HG03432 (cell line): ENCODE measurements at regions not wholly inside any gene's neighbourhood (a gene's known extent, or its start where the extent isn't known, plus 50 kb on each side); places are given as distances from the start of the nearest gene placed in this dataset.
"Not testable (repeated sequence)": the region's sequence is repeated elsewhere in the genome, so short reads cannot be mapped to it uniquely, and the experiment has no call there.

Experiments used
- ATAC-seq: cut with Tn5 transposase; IDR thresholded peaks from one replicate; pipeline ENCODE4 v1.9.1; 2021; ENCODE audit warnings: mild to moderate bottlenecking, moderate library complexity; ENCODE audit not compliant: unreplicated experiment

DNA sequence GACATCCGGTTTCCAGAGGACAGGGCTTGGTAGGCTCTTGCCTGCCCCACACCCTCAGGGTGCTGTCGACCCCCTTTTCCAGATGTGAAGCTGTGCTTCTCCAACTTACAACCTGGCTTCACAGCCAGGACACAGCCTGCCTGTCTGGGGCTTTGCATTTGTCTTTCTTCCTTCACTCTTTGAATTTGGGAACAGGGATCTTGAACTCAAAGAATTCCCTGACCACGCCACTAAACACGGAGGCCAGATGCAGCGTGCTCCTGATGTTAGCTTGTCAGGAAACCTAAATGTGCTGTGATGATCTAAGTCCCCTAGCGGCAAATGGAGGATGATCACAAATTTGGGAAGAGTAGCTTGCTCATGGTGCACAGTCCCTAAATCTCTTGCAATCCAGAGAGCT is 244.8 kb upstream of the RGMA start:
- ATAC-seq: no peak

DNA sequence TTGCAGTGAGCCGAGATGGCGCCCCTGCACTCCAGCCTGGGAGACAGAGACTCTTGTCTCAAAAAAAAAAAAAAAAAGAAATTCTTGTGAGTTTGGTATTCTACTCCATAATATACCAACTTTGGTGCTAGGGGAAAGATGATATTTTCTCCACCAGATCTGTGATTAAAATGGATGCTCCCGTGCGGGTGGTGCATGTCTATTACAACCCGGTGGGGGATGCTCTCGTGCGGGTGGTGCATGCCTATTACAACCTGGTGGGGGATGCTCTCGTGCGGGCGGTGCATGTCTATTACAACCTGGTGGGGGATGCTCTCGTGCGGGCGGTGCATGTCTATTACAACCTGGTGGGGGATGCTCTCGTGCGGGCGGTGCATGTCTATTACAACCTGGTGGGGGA is 244.1 kb upstream of the RGMA start:
- not testable (repeated sequence) for ATAC-seq

DNA sequence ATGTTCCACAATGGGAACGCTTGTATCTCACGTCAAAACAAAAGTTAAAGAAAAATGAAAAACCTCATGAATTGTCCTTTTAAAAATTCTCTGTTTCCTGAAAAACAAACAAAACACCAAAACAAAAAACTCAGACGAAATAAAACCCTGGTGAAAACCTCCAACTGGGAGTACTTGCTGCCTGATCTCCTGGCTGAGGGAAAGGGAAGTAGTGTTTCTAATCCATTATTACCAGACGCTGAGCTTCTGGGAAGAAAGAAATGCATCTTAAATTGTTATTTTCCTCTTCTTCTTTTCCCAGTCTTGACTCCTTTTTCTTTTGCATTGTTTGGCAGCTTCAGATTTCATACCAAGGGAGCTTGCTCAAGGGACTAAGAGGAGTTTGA is 243.2 kb upstream of the RGMA start:
- ATAC-seq: no peak

DNA sequence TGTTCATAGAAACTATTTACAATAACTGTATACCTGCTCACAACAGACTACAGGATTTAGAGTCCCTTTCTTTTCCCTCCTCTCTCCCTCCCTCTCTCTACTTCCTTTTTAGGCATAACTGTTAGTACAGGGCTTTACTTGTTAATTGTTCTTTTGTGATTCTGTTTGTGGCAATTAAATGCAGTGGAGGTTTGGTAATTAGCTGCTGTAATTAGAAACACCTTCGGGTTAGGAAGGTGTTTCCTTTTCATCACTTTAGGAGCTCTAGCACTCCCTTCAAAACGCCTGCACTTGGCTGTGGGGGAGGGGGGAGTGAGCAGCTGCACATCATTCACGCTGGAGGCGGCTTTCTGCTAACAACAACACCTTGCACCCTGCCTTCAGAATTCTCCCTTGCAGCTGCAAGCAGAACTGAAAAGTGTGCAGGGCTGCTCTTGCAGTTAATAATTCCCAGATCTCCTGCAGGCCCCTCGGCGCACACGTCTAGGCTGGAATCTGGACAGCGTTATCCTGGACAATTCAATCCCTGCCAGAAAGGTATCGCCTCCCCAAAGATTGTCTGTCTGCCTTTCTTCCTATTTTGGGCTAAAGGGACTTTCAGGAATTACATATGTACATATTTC is 242.6 kb upstream of the RGMA start:
- no peak for ATAC-seq

DNA sequence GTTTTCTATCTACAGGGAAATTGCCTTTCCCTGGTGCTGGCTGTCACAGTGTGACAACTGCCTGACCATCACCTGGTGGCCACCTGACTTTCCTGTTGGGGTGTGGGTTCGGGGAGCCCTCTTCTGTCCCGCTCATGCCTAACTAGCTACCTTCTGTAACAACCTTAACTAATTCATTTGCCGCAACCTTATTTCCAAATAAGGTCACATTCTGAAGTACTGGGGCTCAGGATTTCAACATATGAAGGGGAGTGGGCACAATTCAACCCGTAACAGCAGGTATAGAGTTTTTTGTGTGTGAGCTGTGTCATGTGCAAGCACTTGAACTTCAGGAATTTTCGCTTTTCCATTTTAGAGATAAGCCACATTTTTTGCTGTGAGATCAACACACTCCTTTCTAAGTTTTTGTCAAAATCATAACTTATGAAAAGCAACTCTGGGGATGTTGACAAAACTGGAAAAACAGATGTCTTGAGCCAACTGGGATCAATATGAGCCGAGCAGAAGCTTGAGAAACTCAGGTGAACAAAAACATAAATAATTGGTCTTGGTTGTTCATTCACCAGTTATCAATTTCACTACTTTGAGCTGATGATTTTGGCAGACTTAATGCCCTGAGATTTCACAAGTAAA is 242.0 kb upstream of the RGMA start:
- ATAC-seq: no peak

DNA sequence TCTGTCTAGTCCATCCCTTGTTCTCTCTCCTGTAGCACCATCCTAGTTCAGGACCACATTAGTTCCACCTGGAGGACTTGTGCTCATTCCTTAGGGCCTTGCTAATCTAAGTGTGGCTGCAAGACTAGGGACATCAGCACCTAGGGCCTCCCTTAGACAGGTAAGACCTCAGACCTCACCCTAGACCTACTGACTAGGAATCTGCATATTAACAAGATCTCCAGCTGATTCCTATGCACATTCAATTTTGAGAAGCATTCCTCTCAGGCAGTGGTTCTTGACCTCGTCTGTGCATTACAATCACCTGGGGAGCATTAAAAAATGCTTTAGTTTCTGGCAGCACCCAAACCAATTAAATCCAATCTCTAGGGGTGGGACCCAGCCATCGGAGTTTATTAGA is 238.4 kb upstream of the RGMA start:
- no peak for ATAC-seq

DNA sequence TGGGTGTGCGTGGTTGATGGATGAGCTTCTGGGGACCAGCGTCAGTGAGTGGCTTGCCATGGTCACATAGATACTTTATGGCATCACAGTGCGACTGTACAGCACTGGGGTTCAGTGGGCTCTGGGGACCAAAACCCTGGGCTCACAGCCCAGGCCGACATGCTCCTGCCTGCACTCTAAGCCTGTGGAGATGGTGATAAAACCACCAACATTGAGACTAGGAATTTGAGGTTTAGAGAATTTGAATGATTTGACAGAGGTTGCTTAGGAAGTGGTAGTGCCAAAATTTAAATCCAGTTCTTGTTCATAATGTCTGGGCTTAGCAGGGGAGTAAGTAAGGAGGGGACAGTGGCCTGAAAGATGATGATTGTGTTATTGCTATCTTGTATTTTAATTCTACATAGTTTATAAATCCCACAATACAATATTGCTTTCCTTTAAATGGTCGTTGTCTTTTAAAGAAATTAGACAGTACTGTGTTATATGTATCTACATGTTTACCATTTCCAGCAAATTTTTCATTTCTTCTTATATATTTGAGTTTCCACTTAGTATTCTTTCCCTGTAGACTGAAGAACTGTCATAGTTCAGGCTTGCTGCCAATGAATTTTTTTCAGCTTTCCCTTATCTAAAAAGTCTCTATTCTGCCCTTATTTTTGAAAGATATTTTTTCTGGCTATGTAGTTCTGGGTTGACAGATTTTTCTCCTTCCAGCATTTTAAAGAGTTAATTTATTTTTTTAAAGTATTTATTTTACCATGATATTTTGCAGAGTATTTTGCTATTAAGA is 235.4 kb upstream of the RGMA start:
- ATAC-seq: no peak

GRCh38 chr15:93321881-93322282 is 232.9 kb upstream of the RGMA start:
- ATAC-seq: no peak

- no peak for ATAC-seq
Measured at GRCh38 chr15:93319121-93319814, 230.3 kb upstream of the RGMA start.

DNA sequence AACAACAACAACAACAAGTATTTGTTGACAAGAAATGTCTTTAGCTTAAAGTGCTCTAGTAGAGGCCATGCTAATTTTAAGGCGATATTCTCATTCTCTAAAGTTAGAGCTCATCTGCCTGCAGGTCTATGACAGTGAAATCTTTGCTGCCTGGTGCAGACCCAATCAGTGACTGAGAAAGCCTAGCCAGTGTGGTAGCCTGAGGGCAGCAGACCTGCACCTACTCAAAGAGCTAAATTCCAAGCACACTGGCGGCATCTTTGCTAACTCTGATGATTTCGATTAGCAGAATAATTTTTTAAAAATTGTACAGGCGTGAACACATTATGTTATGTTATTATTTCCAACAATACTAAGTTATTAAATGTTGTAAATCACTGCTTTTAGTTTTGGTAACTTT is 228.8 kb upstream of the RGMA start:
- ATAC-seq: no peak

DNA sequence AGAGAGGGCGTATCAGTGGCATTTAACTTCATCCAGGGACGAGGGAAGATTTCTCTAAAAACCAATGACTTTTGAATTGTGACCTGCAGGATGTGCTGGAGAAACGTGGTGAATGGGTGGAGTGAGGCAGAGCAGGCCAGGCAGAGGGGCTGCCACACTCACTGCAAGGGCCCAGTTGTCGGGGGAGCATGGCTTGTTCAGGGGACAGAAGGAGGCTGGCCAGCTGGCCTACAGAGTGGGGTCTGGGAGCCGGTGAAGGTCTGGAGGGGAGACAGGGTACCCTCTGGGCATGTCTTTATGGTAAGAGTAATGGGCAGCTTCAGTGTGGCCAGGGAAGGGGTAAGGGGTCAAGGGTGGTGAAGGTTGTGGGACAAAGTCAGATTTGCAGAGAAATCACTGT is 225.2 kb upstream of the RGMA start:
- ATAC-seq: no peak

GRCh38 chr15:93312891-93313486 is 224.0 kb upstream of the RGMA start:
- ATAC-seq: no peak

GRCh38 chr15:93311620-93312019 is 222.6 kb upstream of the RGMA start:
- no peak for ATAC-seq

DNA sequence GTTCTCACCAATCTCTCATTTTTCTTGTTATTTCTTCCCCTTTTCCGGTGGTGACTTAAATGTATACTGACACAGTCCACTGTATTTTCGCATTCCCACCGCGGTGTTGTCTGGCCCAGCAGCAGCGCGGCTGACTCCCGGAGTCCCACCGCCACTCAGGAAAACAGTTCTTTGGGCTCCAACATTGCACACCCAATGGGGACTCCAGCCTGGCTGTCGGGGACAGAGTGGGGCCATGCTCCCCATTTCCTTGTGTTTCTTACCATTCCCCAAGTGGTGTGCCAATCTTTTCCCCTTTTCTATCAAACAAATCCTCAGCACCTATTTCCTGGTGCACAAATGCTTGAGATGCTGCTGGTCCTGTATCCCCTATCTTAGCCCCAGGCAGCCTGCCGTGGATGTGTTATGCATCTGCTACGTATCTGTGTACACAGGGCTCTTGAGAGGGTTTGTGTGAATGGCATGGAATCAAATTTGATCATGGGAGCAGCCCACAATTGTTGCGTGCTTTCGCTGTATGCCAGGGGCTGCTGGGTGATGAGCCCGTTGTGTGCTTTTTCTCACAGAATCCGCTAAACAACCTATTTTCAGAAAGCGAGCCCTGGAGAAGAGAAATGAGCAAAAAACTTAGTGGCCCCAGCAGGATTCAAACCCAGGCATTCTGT is 219.1 kb upstream of the RGMA start:
- no peak for ATAC-seq

- ATAC-seq: no peak
Measured at GRCh38 chr15:93307513-93307912, 218.5 kb upstream of the RGMA start.

DNA sequence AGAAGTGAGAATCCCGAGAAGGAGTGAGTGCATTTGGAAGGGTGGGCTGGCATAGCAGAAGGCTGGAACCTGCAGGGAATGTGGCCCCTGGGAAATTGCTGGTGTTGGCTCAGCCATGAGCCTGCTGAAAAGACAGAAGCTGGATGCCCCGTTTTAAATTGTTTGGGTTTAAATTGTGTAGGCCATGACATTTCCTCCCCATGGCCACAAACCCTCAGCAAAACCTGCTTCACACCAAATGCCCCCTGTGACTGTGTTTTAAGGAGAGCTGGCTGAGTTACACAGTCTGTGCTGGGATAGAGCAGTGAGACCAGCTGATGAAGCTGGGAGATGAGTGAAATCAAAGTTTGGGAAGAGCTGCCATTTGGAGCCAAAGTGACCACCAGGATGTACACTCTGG is 216.3 kb upstream of the RGMA start:
- no peak for ATAC-seq

GRCh38 chr15:93302080-93302765 is 213.2 kb upstream of the RGMA start:
- no peak for ATAC-seq

- no peak for ATAC-seq
Measured at GRCh38 chr15:93300796-93301195, 211.8 kb upstream of the RGMA start.

- no peak for ATAC-seq
Measured at GRCh38 chr15:93299675-93300074, 210.7 kb upstream of the RGMA start.

GRCh38 chr15:93298901-93299300 is 209.9 kb upstream of the RGMA start:
- no peak for ATAC-seq
